Right hindlimb (tissue), 1 donor: ENCODE measurements at regions not wholly inside any gene's neighbourhood (a gene's known extent, or its start where the extent isn't known, plus 50 kb on each side); places are given as distances from the start of the nearest gene placed in this dataset.
A peak's percentile ranks its signal among the peaks of the same experiment; 100 is the strongest.

Experiments
- DNase-seq: peaks from one replicate; pipeline ENCODE4 v3.0.0-alpha.2; 2018

DNA sequence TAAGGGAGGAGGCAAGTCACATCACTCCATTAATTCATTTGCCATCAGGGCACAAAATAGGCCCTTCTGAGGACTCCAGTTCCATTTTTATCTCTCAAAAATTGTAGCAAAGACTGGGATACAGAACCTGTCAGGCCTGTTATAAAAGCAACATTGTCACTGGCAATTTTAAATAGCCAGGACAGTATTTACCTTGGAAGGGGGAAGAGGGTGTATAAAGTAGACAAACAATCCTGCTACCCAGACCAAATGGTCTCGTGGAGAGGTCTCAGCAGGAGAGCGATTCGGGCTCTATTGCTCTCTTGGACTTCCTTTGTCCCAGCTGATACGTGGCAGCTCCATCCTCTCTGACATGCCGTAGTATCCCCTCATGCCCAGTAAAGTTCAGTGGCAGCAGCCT lies 740.3 kb upstream of the HS6ST1 start:
- no peak for DNase-seq

DNA sequence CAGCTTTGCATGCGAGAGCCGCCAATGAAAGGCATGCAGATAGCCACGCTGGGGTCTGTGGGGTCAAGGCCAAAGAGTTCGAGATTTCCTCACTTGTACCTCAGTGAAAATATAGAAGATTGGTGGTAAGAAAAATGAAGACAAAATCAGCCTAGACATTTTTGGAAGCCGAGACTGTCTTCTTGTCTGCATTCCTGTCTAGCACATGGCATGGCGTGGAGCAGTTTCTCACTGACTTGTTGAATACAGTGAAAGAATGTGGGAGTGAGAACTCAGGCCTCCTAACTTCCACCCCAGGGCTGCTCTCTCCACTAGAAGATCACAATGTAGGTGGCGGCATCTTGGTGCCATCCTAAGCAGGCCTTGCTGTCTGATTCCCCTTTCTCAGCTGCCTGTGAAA lies 740.8 kb upstream of the HS6ST1 start:
- DNase-seq = no peak

DNA sequence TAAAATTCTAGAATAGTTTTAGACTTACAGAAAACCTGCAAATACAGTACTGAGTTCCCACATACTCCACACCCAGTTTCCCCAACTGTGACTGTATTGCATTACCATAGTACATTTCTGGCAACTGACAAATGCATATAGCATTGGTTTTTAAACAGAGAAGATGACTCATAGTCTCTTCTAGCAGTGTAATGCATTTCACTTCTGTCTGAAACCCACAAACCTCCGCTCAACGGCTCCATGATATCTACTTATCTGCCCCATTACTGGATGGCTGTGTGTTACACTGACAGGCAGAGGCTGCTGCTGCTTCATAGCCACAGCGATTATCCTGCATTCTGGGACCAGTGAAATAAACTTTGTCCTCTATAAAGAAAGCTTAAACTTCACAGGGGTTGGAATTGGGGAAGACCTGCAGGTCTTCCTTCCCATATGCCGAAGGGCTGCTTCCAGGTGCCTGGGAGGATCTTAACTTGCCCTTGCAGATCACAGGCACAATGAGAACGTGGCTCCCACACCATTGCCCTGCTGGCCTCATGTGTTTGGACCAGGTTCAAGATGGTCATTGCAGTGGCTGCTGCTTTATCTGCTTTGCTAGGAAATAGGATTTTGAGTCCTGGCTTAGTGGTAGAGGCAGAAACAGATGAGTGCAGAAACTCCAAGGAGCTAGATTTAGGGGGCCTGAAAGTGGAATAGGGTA lies 742.6 kb upstream of the HS6ST1 start:
- DNase-seq = peak; percentile 40

DNA sequence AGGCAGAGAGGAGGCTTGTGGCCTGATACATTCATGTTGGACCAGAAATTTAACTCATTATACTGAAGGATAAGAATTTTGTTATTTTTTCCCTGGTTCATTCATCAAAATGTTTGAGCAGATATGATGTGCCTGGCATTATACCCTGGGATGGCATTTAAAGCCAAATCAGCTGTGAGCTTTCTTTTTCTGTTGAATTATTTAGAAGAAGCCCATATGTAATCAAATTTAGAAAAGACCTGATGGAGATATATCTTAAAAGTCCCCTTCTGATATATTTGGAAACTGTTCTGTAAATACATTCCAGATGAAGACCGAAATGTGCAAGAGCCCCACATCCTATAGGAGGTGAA lies 743.1 kb upstream of the HS6ST1 start:
- no peak for DNase-seq

DNA sequence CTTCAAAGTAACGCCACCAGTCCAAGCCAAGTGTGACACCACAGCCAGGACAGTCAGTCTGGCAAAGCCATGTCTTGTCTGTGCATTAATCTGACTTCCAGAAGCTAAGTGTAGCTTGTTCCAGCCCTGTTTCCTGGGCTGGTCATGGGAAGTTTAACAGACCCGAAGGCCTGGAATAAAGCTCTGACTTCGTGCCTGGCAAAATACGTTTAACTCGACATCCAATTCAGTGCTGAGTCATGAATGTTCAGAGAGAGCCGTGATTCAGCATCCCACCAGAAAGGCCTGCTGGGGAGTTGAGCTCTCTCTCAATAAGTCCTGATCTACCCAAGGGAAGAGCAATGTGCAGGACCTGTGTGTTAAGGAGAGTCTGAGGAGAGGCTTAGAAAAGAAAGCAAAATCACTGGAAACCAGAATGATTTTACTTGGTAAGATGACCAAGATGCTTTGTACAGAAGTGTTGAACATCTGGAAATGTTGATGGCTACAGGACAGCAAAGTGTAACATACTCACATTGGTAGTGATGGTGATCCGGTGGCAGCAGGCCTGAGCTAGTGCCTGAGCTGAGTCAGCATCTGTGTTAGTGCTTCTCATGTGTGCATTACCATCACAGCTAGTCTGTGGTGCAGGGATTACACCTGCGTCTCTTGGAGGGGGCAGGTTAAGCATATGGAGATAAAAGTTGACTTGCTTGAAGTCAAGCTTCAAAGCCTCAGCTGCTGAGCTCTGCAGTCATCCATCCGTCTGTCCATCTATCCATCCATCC lies 743.7 kb upstream of the HS6ST1 start:
- DNase-seq = peak; percentile 59

DNA sequence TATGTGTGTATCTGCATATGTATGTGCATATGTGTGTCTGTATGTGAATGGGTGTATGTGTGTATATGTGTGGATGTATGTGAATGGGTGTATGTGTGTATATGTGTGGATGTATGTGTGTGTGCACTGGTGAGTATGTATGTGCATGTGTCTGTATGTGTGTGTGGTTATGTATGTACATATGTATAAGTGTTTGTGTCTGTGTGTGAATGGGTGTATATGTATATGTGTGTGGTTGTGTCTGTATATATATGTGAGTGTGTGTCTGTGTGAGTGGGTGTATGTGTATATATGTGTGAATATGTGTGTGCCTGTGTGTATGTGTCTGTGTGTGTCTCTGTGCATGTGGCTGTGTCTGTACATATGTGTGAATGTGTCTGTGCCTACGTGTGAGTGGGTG lies 748.4 kb upstream of the HS6ST1 start:
- no peak for DNase-seq

DNA sequence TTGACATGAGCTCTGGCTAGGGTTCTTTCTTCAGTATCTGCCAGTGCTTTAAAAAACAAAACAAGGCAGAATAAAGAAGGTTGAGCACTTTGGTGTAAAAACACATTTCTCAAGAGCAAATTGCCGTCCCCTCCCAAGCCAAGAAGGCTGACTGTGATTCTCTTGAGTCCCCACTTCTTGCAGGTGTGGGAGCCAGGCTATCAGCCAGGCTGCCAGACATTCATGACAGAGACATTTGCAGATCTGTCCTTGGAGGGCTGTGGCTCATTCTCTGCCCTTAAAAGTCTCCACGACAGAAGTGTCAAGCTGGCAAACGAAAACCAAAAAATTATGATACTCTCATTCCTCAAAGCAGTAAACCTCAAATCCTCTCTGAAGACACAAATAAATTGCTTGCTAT lies 749.3 kb upstream of the HS6ST1 start:
- DNase-seq = no peak

DNA sequence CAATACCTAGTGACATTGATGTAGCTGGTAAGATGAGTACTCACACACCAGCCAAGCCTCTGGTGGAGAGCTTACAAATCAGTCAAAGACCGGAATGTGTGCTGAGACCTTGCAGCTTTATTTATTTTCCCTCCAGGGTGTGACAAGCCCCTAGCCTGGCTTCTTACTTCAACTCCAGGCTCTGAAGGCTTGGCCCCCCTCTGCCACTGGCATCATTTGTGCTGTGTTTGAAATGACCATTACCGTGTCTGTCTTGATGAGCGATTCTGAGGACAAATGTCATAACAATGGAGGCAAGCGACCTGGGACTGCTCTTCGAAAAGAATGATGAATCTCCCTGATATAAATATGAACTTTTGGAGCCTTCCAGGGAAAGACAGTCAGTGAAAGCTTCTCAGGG lies 749.9 kb upstream of the HS6ST1 start:
- no peak for DNase-seq

DNA sequence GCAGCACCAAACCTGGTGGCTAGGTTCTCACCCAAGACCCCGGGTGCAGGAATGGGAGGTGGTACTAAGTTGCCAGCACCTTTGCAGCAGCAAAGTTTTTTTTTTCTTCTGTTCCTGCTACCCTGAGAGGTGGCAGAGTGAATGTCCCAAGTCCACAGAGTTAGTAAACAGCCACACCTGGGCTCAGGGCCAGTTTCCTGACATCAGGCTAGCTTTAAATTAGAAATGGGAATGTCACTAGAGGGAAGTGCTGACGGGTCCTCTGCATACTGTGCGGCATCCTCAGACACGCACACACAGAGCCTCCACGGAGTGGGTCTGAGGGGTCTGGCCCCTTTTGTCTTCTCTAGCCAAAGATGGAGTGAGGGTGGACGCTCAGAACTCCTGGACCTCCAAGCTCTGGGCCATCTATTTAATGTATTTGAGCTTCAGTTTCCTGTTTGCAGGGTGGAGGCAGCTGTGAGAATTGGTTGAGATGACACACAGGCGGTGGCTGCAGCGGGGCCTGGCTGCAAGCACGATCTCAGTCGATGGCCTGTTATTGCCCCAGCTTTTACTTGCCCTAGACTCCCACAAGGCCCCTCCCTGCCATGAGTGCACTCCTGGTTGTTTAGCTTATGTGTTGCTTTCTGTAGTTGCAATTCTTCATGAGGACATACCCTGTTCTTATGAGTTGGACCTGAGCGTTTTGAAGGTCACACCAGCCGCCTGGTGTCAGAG lies 751.4 kb upstream of the HS6ST1 start:
- DNase-seq = no peak

DNA sequence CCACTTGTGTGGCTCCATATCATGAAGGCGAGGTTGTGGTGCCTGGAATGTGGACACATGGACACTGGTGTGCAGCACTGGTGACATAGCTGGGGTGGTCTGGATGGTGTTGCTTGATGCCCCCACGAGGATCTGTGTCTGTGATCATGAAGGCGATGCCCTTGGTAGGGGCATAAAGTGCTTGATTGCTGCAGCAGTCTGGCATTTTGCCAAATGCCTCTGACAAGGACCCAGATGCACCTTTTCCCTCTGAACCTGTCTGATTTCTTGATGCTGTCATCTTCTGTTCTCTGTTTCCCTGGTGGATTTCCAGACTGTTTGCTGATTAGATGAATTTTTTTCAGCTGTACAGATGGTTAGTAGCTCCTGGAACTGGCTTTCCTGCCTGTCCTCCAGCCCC lies 752.0 kb upstream of the HS6ST1 start:
- DNase-seq = no peak

DNA sequence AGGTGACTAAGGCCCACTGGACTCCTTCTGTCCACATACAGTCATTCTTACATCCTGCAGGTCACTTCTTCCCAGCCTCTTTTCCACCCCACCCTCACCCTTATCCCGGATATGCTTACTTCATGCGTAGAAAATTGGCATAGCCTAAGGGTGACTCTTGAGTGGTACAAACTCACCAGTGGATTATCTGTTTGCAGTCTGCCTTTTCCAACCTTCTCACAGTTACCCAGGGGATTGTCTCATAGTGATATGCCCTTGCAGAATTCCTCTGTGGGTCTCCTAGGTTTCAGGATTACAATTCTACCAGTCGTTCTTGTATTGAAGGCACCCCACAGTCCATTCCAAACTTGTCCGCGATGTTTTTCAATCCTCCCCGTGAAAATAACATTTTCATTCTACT lies 752.9 kb upstream of the HS6ST1 start:
- no peak for DNase-seq

DNA sequence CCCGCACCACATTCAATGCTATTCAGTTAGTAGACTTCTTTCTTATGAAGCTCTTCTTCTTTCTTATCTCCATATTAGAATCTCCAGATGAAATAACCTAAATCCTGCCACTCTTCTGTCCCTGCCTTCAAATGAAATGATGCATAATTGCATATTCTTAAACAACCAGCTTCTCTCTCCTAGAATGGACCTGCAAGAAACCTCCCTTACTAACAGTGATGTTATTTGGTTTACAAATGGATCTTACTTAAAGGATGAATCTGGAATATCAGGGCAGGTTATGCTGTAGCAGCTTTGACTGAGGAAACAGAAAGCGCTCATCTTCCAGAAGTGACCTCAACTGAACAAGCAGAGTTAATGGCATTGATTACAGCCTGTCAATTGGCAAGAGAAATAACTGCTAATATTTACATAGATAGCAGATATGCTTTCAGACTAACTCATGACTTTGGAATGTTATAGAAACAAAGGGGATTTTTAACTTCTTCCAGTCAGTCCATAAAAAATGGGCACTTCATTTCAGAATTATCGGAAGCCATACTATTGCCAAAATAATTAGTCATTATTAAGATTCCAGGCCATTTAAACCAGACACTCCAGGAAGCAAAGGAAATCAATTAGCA lies 755.7 kb upstream of the HS6ST1 start:
- DNase-seq = no peak

DNA sequence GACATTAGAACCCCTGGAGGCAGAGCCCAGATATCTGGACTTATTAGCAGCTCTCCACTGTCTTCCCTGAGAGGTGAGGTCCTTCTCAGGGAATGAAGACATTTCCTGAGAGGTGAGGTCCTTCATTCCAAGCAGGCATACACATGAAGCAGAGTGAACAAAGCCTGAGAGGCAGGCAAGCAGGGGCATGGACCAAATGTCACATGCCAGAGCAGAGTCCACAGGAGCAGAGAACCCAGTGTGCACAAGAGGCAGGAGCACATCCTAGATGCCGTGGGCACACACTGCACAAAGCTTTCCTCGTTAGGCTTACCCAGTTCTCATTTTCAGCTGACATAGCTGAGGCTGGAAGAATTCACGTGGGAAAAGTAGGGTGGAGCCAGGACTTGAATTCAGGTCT lies 759.9 kb upstream of the HS6ST1 start:
- no peak for DNase-seq

DNA sequence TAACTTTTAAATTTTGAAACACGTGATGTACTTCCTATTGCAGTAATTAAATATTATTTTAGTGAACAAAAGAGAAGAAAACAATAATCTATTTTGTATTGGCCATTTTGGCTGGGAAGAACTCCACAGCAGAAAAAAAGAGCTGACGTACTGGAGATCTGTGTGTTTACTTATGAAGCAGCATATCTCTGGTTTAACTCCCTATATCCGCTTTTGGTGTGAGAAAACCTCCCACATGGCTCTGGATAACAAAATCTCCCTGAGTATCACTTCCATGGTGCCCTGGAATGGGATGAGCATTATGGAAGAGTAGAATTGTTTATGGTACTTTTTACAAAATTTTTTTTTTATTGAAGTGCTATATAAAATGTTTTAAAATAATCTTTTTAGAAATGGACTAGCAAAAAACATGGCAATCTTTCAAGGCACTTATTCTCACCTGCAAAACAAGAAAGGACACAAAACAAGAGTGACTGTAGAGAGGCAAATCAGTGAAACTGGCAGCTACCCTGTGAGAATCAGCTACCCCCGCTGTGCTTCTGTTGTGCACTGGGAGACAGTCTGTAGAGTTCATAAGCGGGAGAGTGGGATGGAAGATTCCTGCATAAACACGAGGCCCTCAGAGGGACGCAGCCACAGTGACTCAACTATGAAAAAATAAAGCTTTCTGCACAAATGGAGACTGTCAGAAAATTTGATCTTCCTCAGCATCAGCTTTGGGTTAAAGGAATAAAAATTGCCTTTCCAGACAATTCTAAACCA lies 762.2 kb upstream of the HS6ST1 start:
- no peak for DNase-seq

DNA sequence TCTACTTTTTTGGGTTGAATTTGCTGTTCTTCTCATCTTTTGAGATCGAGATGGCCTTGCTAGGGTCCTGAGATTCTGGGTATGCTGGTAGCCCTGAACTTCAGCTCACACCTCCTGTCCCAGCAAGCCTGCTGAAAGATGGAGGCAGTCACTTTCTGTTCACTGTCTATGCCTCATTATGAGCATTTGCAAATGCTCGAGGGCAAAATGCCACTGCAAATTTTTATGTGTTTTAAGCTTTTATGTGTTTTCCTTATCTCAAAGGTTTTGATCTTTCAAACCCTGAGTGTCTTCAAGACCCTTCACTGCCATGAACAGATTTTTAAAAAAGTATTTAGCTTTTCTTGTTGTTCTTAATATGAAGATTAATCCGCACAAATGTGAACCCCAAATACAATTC lies 766.7 kb upstream of the HS6ST1 start:
- no peak for DNase-seq

DNA sequence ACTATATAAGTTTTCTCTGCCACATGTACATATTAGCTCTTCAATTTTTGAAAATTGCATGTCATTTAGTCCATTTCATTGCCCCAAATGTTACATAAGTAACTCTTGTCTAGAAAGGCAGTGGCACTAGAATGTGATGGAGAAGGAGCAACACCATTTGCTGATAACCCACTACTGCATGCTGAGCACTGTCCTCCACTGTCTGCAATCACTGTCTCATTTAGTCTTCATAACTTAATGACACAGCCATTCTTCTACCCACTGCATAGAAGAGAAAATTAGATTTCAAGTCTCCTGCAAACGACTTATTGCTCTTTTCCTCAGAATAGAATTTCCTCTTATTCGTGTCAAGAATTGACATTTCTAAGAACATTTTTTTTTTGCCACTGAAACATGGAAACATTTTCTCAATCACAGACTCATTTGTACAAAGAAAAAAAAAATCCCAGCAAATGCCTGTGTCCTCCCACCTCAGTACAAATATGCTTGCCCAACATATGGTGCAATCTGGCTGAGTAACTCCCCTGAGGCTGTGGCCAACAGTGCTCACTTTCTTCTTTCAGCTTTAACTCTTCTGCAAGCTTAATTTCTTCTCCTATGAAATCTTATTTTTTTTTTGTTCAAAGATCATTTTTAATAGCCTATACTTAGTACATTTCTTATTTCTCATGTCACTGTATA lies 768.6 kb upstream of the HS6ST1 start:
- no peak for DNase-seq

DNA sequence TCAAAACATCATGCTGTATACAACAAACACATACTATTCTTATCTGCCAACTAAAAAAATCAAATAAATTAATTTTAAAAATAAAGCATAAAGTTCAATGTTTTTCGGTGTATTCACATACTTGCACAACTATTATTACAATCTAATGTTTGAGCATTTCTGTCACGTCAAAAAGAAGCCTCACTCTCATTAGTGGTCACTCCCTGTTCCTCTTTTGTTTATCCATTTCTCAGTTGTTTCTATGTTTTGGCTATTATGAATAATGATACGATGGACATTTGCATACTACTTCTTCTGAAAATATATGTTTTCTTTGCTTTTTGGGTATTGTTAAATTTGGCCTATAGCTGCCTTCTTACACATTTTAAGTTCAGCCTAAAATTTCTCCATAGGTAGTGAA lies 773.0 kb upstream of the HS6ST1 start:
- no peak for DNase-seq

DNA sequence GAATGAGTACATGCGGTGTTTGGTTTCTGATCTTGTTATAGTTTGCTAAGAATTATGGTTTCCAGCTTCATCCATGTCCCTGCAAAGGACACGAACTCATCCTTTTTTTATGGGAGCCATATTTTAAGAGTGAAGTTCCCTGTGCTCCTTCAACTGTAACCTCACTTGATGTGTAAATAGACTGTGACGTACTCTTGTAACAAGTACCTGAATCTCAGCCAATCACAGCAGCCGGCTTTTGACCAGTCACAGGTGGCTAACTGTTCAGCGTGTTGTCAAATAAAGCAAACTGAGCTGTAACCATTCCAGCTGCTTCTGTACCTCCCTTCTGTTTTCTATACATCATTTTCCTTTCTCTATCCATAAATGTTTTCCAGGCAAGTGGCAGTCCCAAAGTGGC lies 774.3 kb upstream of the HS6ST1 start:
- DNase-seq = no peak

DNA sequence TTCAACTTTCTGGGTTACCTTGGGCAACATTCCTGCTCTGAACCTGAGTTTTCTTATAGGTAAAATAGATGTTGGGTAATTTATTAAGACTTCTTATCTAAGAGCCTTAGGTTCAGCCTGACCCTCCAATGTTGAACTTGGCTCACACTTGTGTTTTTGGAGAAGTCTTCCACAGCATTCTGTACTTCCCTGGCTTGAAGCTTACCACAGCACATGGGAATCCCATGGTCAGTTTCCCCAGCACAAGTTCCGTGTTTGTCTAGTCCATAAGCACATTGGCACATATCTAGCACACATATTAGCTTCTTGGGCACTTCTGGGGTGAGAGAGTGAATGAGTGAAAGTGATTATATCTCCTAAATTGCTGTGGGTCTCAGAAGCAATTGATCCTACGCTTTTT lies 782.5 kb upstream of the HS6ST1 start:
- no peak for DNase-seq

DNA sequence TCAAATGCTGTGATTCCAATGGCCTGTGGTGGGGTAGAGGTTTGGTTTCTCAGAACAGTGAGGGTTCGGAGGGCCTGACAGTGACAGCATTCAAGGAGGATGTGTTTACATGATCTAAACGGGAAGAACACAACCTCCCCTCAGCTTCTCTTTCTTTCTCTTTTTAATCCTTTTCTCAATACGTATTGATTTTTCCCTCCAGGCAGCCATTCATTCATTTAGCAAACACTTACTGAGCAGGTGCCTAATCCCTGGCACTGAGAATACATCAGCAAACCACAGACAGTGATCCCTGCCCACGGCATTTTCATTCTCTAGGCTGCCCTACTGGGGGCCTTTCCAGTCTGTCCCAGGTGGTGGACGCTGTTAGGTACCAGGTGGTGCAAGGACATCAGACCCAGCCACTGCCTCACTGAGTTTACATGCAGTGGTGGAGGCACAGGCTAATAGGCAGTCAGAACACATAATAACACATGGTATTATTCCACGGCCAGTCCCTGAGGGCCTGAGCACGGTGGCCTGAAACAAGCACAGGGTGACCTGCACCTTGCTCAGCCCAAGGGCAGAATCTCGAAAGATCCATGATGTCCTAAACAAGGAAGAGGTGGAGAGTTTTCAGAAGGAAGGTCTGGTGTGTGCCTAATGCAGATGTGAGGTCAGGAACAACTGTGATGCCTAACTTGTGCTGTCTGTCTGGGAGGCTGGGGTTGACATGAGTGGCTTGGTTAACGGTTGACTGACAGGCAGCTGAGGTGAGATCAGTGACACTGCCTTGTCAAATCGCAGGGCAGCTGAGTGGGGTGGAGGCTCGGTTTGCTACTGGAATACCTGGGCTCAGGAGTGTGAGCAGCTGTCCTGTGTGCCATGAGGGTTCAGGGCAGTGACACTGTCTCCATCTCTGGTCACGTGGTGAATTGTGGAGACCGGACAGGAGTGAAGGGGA lies 785.5 kb upstream of the HS6ST1 start:
- no peak for DNase-seq

DNA sequence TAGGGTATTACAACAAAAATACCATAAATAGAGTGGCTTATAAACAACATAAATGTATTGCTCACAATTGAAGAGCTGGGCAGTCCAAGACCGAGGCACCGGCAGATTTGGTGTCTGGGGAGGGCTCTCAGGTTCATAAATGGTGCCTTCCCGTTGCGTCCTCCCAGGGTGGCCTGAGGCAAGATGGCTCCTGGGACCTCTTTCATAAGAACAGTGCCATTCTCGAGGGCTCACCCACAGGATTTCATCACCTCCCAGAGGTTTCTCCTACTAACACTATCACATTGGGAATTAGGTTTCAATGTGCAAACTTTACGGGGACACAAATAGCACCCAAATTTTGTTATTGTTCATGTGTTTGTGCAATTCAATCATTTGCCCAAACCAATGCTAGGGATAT lies 793.5 kb upstream of the HS6ST1 start:
- DNase-seq = no peak
